SU-DHL-6 (cell line): ENCODE measurements at regions not wholly inside any gene's neighbourhood (a gene's known extent, or its start where the extent isn't known, plus 50 kb on each side); places are given as distances from the start of the nearest gene placed in this dataset.
"Not testable (repeated sequence)": the region's sequence is repeated elsewhere in the genome, so short reads cannot be mapped to it uniquely, and the experiment has no call there.

Experiments used
- H2AFZ ChIP-seq: fragments of 200-600 bp; sonication (generic); 2 replicates; pipeline ENCODE4 v1.6.1; 2014; ENCODE audit warnings: low read depth, mild to moderate bottlenecking, moderate library complexity, mixed read lengths, antibody characterized with exemption, low read length; ENCODE audit not compliant: severe bottlenecking
- H3F3A ChIP-seq: fragments of 200-600 bp; shearing (Covaris generic); 2 replicates; pipeline ENCODE4 v1.6.0; 2016; ENCODE audit warnings: antibody characterized with exemption, mild to moderate bottlenecking; ENCODE audit not compliant: insufficient read depth
- H3K27ac ChIP-seq: fragments of 200-600 bp; sonication (generic); 2 replicates; pipeline ENCODE4 v1.5.1; 2016; ENCODE audit warnings: low read depth, mild to moderate bottlenecking, low read length, moderate library complexity, mixed read lengths
- H3K27me3 ChIP-seq: fragments of 200-600 bp; sonication (generic), shearing (Covaris generic); 2 replicates; pipeline ENCODE4 v1.6.0; 2014; ENCODE audit warnings: mild to moderate bottlenecking, low read length
- H3K36me3 ChIP-seq: fragments of 200-600 bp; sonication (generic); 2 replicates; pipeline ENCODE4 v1.6.1; 2014; ENCODE audit warnings: mild to moderate bottlenecking, low read length, mixed read lengths
- H3K4me2 ChIP-seq: fragments of 300-600, 200-600 bp; shearing (Covaris generic), sonication (generic); 2 replicates; pipeline ENCODE4 v1.6.0; 2014; ENCODE audit warnings: low read length, low read depth, mild to moderate bottlenecking; ENCODE audit not compliant: poor library complexity, severe bottlenecking
- H3K4me3 ChIP-seq: fragments of 200-600 bp; sonication (generic); 2 replicates; pipeline ENCODE4 v1.5.1; 2014; ENCODE audit warnings: antibody characterized with exemption, low read length, mild to moderate bottlenecking, mixed read lengths; ENCODE audit not compliant: insufficient read depth, poor library complexity, severe bottlenecking
- H3K79me2 ChIP-seq: fragments of 200-600 bp; sonication (generic); 2 replicates; pipeline ENCODE4 v1.6.1; 2014; ENCODE audit warnings: mild to moderate bottlenecking, low read length, moderate library complexity; ENCODE audit not compliant: insufficient read depth
- H3K9ac ChIP-seq: fragments of 200-600 bp; sonication (generic); 2 replicates; pipeline ENCODE4 v1.7.0; 2014; ENCODE audit warnings: mild to moderate bottlenecking, low read length
- H3K9me2 ChIP-seq: fragments of 200-600 bp; sonication (generic); replicated peaks from 2 replicates; pipeline ENCODE4 v1.6.1; 2014; ENCODE audit warnings: low read length; ENCODE audit not compliant: insufficient read depth
- H3K9me3 ChIP-seq: fragments of 200-600 bp; sonication (generic); 2 replicates; pipeline ENCODE4 v1.6.1; 2014; ENCODE audit warnings: low read length, mixed read lengths; ENCODE audit not compliant: insufficient read depth
- H4K20me1 ChIP-seq: fragments of 200-600 bp; sonication (generic); 2 replicates; pipeline ENCODE4 v1.6.1; 2014; ENCODE audit warnings: low read depth, mild to moderate bottlenecking, antibody characterized with exemption, low read length, moderate library complexity, mixed read lengths
- CTCF ChIP-seq: fragments of 200-600 bp; sonication (generic); IDR thresholded peaks from one replicate; pipeline ENCODE4 v1.5.1; 2017; ENCODE audit warnings: antibody characterized with exemption, mild to moderate bottlenecking, low read length, moderate library complexity; ENCODE audit not compliant: insufficient read depth, poor library complexity, severe bottlenecking
- EZH2phosphoT487 ChIP-seq: fragments of 200-600 bp; sonication (generic), shearing (Covaris generic); conservative IDR thresholded peaks from 2 replicates; pipeline ENCODE4 v1.6.1; 2018; ENCODE audit warnings: mild to moderate bottlenecking, antibody characterized with exemption, low read length, moderate library complexity, mixed read lengths

- no peaks in the 10 kb centered on the region for H3K36me3 ChIP-seq
- no peaks in the 10 kb centered on the region for H3K9me3 ChIP-seq
- no peaks in the 10 kb centered on the region for H3K79me2 ChIP-seq
- no peaks in the 10 kb centered on the region for H3K9me2 ChIP-seq
- H3K27ac ChIP-seq = no peak overlapping the region
- H3K4me2 ChIP-seq = no peak overlapping the region
- no peak overlapping the region for H2AFZ ChIP-seq
- H3K9ac ChIP-seq = no peak overlapping the region
- H4K20me1 ChIP-seq = no peaks in the 10 kb centered on the region
- no peaks in the 10 kb centered on the region for H3K27me3 ChIP-seq
- no peak overlapping the region for H3K4me3 ChIP-seq
- no peaks in the 10 kb centered on the region for H3F3A ChIP-seq
- no peak for TF ChIP-seq EZH2phosphoT487
- no peak for TF ChIP-seq CTCF
Measured at GRCh38 chr9:29100762-29101161, 1527.5 kb upstream of the C9orf72 start.

GRCh38 chr9:29104166-29104565 lies 1530.9 kb upstream of the C9orf72 start:
- H3K27ac ChIP-seq, H3K4me3 ChIP-seq, H3K27me3 ChIP-seq, H3K36me3 ChIP-seq, H3K9me2 ChIP-seq, H3F3A ChIP-seq, H2AFZ ChIP-seq, H3K9me3 ChIP-seq, H3K9ac ChIP-seq, H4K20me1 ChIP-seq, H3K4me2 ChIP-seq, H3K79me2 ChIP-seq: not testable (repeated sequence)

DNA sequence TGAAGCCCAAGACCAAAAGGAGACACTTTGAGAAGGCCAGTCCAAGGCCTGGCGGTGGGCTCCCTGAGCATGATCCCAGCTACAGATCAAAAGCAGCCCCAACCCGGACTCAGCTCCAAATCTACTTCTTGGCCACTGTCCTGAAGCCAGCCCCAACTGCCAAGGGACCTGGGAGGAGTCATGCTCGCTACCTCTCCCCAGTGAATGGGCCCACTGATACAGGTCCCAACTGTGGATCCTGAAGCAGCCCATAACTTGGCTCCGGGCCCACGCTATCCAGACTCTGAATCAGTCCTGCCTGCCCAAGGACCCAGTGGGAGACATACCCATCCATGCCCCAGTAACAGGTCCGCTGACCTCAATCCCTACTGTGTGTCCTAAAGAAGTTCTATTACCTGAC lies 1545.3 kb upstream of the C9orf72 start:
- Histone ChIP-seq H3K36me3 (no peaks in the 10 kb centered on the region), H3K4me3 (no peak overlapping the region), H3K9me2 (no peaks in the 10 kb centered on the region; the same call in 1 of the 2 replicates), H3F3A (no peaks in the 10 kb centered on the region), H3K4me2 (no peak overlapping the region), H3K27ac (no peak overlapping the region), H3K79me2 (no peaks in the 10 kb centered on the region), H3K9ac (no peak overlapping the region), H3K9me3 (0 out of 2 replicates have a peak, but pooled peaks cover 5% of the 10 kb centered on the region), H4K20me1 (no peaks in the 10 kb centered on the region), H3K27me3 (no peaks in the 10 kb centered on the region), H2AFZ (no peak overlapping the region)
- TF ChIP-seq CTCF = no peak
- no peak for TF ChIP-seq EZH2phosphoT487

DNA sequence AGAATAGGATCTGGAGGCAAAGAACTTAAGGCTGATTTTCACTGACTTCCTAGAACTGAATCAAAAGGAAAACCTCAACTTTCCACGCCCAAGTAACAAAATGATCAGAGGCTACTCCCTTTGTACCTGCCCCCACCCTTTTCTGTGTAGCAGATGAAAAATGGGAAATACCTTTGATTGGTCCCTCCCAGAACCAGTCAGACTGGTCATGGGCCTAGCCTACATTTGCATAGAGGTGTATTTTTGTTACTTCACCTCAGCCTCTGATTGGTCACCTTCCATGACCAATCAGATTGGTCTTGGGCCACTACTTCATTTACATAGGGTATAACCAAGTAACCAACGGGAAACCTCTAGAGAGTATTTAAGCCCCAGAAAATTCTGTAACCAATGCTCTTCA lies 1553.5 kb upstream of the C9orf72 start:
- Histone ChIP-seq H3K4me2 (no peak overlapping the region), H2AFZ (no peak overlapping the region), H3K9me3 (peaks cover 22% of the 10 kb centered on the region; the same call in 1 of the 2 replicates), H3K27me3 (no peaks in the 10 kb centered on the region), H4K20me1 (no peaks in the 10 kb centered on the region), H3K9ac (no peak overlapping the region), H3K9me2 (no peaks in the 10 kb centered on the region), H3K4me3 (no peak overlapping the region), H3K27ac (no peak overlapping the region), H3K79me2 (no peaks in the 10 kb centered on the region), H3K36me3 (no peaks in the 10 kb centered on the region), H3F3A (no peaks in the 10 kb centered on the region)
- TF ChIP-seq EZH2phosphoT487 (no peak), CTCF (no peak)
